ENCODE measurements at regions not wholly inside any gene's neighbourhood (a gene's known extent, or its start where the extent isn't known, plus 50 kb on each side); places are given as distances from the start of the nearest gene placed in this dataset.

DNA sequence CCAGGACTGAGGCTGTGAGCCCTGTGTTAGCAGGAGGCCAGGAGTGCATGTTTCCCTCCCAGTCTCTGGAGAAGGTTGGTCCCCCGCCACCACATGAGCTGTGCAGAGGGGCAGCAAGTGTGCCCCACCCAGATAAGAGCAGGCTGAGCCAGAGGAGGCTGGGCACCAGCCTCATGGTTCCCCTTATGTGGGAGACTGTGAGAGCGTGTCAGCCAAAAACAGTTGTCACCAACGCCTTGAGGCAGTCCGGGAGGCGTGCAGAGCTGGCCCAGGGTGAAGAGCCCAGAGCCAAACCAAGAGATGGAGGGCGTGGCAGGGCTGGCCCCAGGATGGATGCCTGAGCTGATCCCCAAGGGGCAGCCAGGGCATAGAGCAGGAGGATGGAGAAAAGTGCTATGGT is 128.7 kb upstream of the GLI2 start:
- DNase-seq (ENCODE audit: insufficient read length) (no peak), FAIRE-seq (no peak)
- TF ChIP-seq POLR2AphosphoS5 (IDR thresholded peaks at IDR 0.05; ENCODE audit: low read depth, low read length), result no peak
- TF ChIP-seq TAF1 (IDR thresholded peaks at IDR 0.05; ENCODE audit: borderline replicate concordance, low read depth, low read length), result no peak
- TF ChIP-seq POLR2A (IDR thresholded peaks at IDR 0.05; ENCODE audit: low read depth, low read length), result no peak

DNA sequence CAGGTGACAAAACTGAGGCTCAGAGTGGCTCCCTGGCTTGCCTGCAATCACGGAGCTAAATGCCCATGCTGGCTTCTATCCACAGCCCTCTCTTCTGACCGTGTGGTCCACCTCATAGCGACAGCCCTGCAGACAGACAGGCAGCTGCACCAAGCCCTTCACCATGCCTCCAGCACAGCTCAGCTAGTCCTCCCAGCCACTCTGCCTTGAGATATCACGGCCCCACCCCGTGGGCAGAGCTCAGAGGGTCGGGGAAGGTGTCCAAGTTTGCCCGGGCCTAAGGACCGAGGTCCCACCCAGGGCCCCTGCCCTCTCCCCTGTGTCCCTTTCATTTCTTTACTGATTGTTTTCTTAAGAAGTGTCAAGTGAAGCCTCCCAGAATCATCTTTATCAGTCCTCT is 128.2 kb upstream of the GLI2 start:
- no peak for FAIRE-seq

DNA sequence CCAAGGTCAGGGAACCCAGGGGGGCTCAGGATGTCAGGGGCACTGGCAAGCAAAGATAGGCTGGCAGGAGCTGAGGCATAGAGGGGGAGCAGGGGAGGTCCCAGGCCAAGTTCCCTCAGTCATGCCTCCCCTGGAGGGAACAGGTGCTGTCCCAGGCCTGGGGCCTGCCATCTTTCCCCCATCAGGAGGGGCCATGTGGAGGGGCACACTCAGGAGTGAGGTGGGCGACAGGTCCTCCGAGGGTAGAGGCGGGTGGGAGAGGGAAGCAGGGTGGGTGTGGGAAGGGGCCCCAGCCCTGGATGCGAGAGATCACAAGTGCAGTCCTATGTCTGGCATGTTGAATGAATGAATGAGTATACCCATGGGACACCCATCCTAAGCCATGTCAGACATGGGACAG is 127.7 kb upstream of the GLI2 start:
- FAIRE-seq (no peak), DNase-seq (ENCODE audit: insufficient read length) (no peak)
- TF ChIP-seq TAF1 (IDR thresholded peaks at IDR 0.05; ENCODE audit: borderline replicate concordance, low read depth, low read length) (no peak), POLR2A (IDR thresholded peaks at IDR 0.05; ENCODE audit: low read depth, low read length) (no peak), POLR2AphosphoS5 (IDR thresholded peaks at IDR 0.05; ENCODE audit: low read depth, low read length) (no peak)

More for the DNA sequence above, 128.2 kb upstream of the GLI2 start:
- no peak for DNase-seq (ENCODE audit: insufficient read length)
- TF ChIP-seq POLR2AphosphoS5 (IDR thresholded peaks at IDR 0.05; ENCODE audit: low read depth, low read length) (no peak), TAF1 (IDR thresholded peaks at IDR 0.05; ENCODE audit: borderline replicate concordance, low read depth, low read length) (no peak), POLR2A (IDR thresholded peaks at IDR 0.05; ENCODE audit: low read depth, low read length) (no peak)

- DNase-seq (ENCODE audit: insufficient read length) (no peak), FAIRE-seq (no peak)
- TF ChIP-seq POLR2A (IDR thresholded peaks at IDR 0.05; ENCODE audit: low read depth, low read length) (no peak), POLR2AphosphoS5 (IDR thresholded peaks at IDR 0.05; ENCODE audit: low read depth, low read length) (no peak), TAF1 (IDR thresholded peaks at IDR 0.05; ENCODE audit: borderline replicate concordance, low read depth, low read length) (no peak)
Measured at GRCh38 chr2:120609826-120610395, 125.8 kb upstream of the GLI2 start.

GRCh38 chr2:120611016-120611415 is 124.7 kb upstream of the GLI2 start:
- no peak for FAIRE-seq
- TF ChIP-seq POLR2A (IDR thresholded peaks at IDR 0.05; ENCODE audit: low read depth, low read length), result no peak
- TF ChIP-seq TAF1 (IDR thresholded peaks at IDR 0.05; ENCODE audit: borderline replicate concordance, low read depth, low read length), result no peak
- TF ChIP-seq POLR2AphosphoS5 (IDR thresholded peaks at IDR 0.05; ENCODE audit: low read depth, low read length), result no peak

DNA sequence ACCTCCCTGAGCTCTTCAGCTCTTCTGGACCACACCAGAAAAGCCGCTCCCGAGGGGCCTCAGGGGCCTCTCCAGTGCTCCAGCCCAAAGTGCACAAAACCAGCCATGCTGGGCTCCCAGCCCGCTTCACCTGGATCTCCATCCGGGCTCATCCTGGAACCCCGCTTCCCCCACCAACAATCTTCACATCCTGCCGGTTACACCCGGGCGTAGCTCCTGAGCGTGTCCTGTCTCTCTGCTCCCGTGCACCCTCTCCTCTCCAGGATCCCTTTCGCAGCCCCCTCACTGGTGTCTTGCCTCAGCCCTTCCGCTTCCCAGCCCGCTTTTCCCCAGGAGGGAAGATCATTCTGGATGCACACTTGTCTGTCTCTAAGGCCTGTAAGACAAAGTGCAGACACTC is 123.7 kb upstream of the GLI2 start:
- FAIRE-seq (no peak), DNase-seq (ENCODE audit: insufficient read length) (no peak)
- TF ChIP-seq POLR2A (IDR thresholded peaks at IDR 0.05; ENCODE audit: low read depth, low read length) (no peak), TAF1 (IDR thresholded peaks at IDR 0.05; ENCODE audit: borderline replicate concordance, low read depth, low read length) (no peak), POLR2AphosphoS5 (IDR thresholded peaks at IDR 0.05; ENCODE audit: low read depth, low read length) (no peak)

More at GRCh38 chr2:120611016-120611415, 124.7 kb upstream of the GLI2 start:
- no peak for DNase-seq (ENCODE audit: insufficient read length)

DNA sequence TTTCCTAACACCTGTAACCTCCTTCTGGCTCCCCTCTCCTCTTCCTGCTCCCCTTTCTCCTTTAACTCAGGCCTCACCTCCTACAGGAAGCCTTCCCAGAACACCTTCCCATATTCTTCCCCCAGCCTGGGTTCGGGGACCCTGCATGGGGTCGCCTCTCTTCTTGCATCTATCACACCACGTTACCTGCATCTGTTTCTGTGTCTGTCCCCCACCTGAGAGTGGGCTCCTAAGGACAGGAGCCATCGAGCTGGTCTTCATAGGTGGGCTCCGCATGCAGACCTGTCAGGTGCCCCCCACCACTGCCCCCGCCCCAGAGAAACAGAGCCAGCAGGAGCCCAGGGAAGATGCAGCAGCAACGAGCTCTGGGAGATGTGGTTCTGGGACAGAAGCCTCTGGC is 123.2 kb upstream of the GLI2 start:
- no peak for FAIRE-seq

GRCh38 chr2:120612931-120613330 is 122.7 kb upstream of the GLI2 start:
- FAIRE-seq (no peak), DNase-seq (ENCODE audit: insufficient read length) (no peak)

More for the DNA sequence above, 123.2 kb upstream of the GLI2 start:
- TF ChIP-seq TAF1 (IDR thresholded peaks at IDR 0.05; ENCODE audit: borderline replicate concordance, low read depth, low read length) (no peak), POLR2A (IDR thresholded peaks at IDR 0.05; ENCODE audit: low read depth, low read length) (no peak), POLR2AphosphoS5 (IDR thresholded peaks at IDR 0.05; ENCODE audit: low read depth, low read length) (no peak)
- DNase-seq (ENCODE audit: insufficient read length), result no peak

GRCh38 chr2:120613742-120614571 is 121.7 kb upstream of the GLI2 start:
- TF ChIP-seq POLR2AphosphoS5 (IDR thresholded peaks at IDR 0.05; ENCODE audit: low read depth, low read length), result no peak
- FAIRE-seq (no peak), DNase-seq (ENCODE audit: insufficient read length) (no peak)

More at GRCh38 chr2:120612931-120613330, 122.7 kb upstream of the GLI2 start:
- no peak for TF ChIP-seq TAF1 (IDR thresholded peaks at IDR 0.05; ENCODE audit: borderline replicate concordance, low read depth, low read length)
- TF ChIP-seq POLR2AphosphoS5 (IDR thresholded peaks at IDR 0.05; ENCODE audit: low read depth, low read length), result no peak
- no peak for TF ChIP-seq POLR2A (IDR thresholded peaks at IDR 0.05; ENCODE audit: low read depth, low read length)

GRCh38 chr2:120614901-120615300 is 120.8 kb upstream of the GLI2 start:
- DNase-seq (ENCODE audit: insufficient read length) (no peak), FAIRE-seq (no peak)
- TF ChIP-seq TAF1 (IDR thresholded peaks at IDR 0.05; ENCODE audit: borderline replicate concordance, low read depth, low read length), result no peak
- TF ChIP-seq POLR2A (IDR thresholded peaks at IDR 0.05; ENCODE audit: low read depth, low read length), result no peak
- no peak for TF ChIP-seq POLR2AphosphoS5 (IDR thresholded peaks at IDR 0.05; ENCODE audit: low read depth, low read length)

GRCh38 chr2:120616261-120616660 is 119.4 kb upstream of the GLI2 start:
- FAIRE-seq, result no peak
- no peak for DNase-seq (ENCODE audit: insufficient read length)
- TF ChIP-seq TAF1 (IDR thresholded peaks at IDR 0.05; ENCODE audit: borderline replicate concordance, low read depth, low read length) (no peak), POLR2A (IDR thresholded peaks at IDR 0.05; ENCODE audit: low read depth, low read length) (no peak), POLR2AphosphoS5 (IDR thresholded peaks at IDR 0.05; ENCODE audit: low read depth, low read length) (no peak)

DNA sequence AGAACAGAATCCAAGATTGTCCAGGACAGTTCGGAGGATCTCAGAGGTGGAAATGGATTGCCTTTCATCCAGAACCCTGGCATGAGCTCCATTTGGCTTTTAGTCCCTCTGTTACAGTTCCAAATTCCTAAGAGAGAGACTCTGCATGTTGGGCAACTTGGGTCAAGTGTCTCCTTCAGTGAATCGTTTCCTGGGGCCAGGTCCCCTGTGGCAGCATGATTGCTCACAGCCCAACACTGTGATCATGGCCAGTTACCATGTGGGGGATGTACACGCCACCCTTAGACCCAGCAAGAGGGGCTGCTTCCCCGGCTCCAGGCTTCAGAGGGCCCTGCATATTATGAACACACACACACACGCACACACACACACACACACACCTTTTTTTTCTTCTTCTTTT is 118.6 kb upstream of the GLI2 start:
- TF ChIP-seq TAF1 (IDR thresholded peaks at IDR 0.05; ENCODE audit: borderline replicate concordance, low read depth, low read length), result no peak
- TF ChIP-seq POLR2AphosphoS5 (IDR thresholded peaks at IDR 0.05; ENCODE audit: low read depth, low read length), result no peak
- no peak for TF ChIP-seq POLR2A (IDR thresholded peaks at IDR 0.05; ENCODE audit: low read depth, low read length)
- no peak for FAIRE-seq
- DNase-seq (ENCODE audit: insufficient read length), result no peak
